H1 (cell line): ENCODE measurements at regions not wholly inside any gene's neighbourhood (a gene's known extent, or its start where the extent isn't known, plus 50 kb on each side); places are given as distances from the start of the nearest gene placed in this dataset.

ENCODE experiments used
- CTCF ChIA-PET: fragments of 300-600 bp; sonication (Branson Sonifier 250); formaldehyde crosslinking; loops from one replicate; lab custom pipeline; 2021; ENCODE audit not compliant: partially characterized antibody; lab: Charles Lee
- POLR2A ChIA-PET: fragments of 300-600 bp; sonication (Branson Sonifier 250); formaldehyde crosslinking; loops from one replicate; lab custom pipeline; 2021; ENCODE audit warnings: inconsistent platforms; ENCODE audit not compliant: partially characterized antibody; lab: Charles Lee
- DNase-seq, 2 experiments: peaks; one replicate each; pipeline versions ENCODE4 v3.0.0 to v3.0.0-alpha.2; 2010 to 2022; ENCODE audit warnings: low spot score in 2 of 2, low read depth in 1 of 2, mixed read lengths in 1 of 2
- FAIRE-seq: peaks from 2 replicates; lab custom pipeline; 2011; peaks lifted over from hg19 to GRCh38; lab: Jason Lieb, UNC
- H2AFZ ChIP-seq: 2 replicates; pipeline ENCODE4 v1.8.1; 2012; ENCODE audit warnings: low read length, inconsistent platforms
- H2AK5ac ChIP-seq: 2 replicates; pipeline ENCODE4 v1.6.1; 2013; ENCODE audit warnings: low read depth, low read length
- H2BK120ac ChIP-seq: replicated peaks from 2 replicates; pipeline ENCODE3; 2013; ENCODE audit warnings: low read depth, low read length, inconsistent platforms
- H2BK12ac ChIP-seq: 2 replicates; pipeline ENCODE4 v1.6.1; 2013; ENCODE audit warnings: low read depth, low read length
- H2BK15ac ChIP-seq: 2 replicates; pipeline ENCODE4 v1.6.1; 2013; ENCODE audit warnings: low read length
- H2BK20ac ChIP-seq: 2 replicates; pipeline ENCODE4 v1.6.1; 2013; ENCODE audit warnings: low read length
- H2BK5ac ChIP-seq: 2 replicates; pipeline ENCODE4 v1.6.1; 2013; ENCODE audit warnings: low read depth, low read length
- H3K14ac ChIP-seq: 2 replicates; pipeline ENCODE4 v1.6.1; 2013; ENCODE audit warnings: inconsistent platforms; ENCODE audit not compliant: insufficient read length
- H3K18ac ChIP-seq: 2 replicates; pipeline ENCODE4 v1.6.1; 2013; ENCODE audit warnings: low read length; ENCODE audit errors: extremely low read depth
- H3K23ac ChIP-seq: 2 replicates; pipeline ENCODE4 v1.6.1; 2013; ENCODE audit warnings: inconsistent platforms; ENCODE audit not compliant: insufficient read length
- H3K23me2 ChIP-seq: 2 replicates; pipeline ENCODE4 v1.6.1; 2013; ENCODE audit warnings: low read depth, low read length
- H3K27ac ChIP-seq: 2 replicates; pipeline ENCODE4 v1.6.1; 2011; ENCODE audit warnings: low read depth, low read length, inconsistent platforms
- H3K27me3 ChIP-seq, 4 experiments: replicated peaks in 1 of 4; 1 replicate in 1 of 4; 2 replicates in 3 of 4; pipeline versions ENCODE4 v1.6.1 to v1.8.1; 2011 to 2013; ENCODE audit warnings: low read length in 3 of 4, mild to moderate bottlenecking in 3 of 4, inconsistent platforms in 2 of 4, mixed read lengths in 2 of 4, moderate library complexity in 1 of 4; ENCODE audit not compliant: control insufficient read depth in 3 of 4, insufficient read depth in 3 of 4; ENCODE audit errors: extremely low read depth in 1 of 4
- H3K36me3 ChIP-seq, 4 experiments: 2 replicates each; pipeline versions ENCODE4 v1.6.1 to v1.8.1; 2011 to 2013; ENCODE audit warnings: mild to moderate bottlenecking in 4 of 4, low read length in 3 of 4, moderate library complexity in 2 of 4, control low read depth in 1 of 4, inconsistent platforms in 1 of 4; ENCODE audit not compliant: insufficient read depth in 4 of 4, control insufficient read depth in 2 of 4
- H3K4ac ChIP-seq: replicated peaks from 2 replicates; pipeline ENCODE3; 2013; ENCODE audit warnings: low read length, low read depth, mixed read lengths, inconsistent platforms; ENCODE audit not compliant: insufficient read length
- H3K4me1 ChIP-seq, 4 experiments: replicated peaks in 1 of 4; 1 replicate in 1 of 4; 2 replicates in 3 of 4; pipeline versions ENCODE4 v1.6.1 to v1.8.1; 2011 to 2013; ENCODE audit warnings: low read length in 3 of 4, inconsistent platforms in 2 of 4, mixed read lengths in 1 of 4; ENCODE audit not compliant: insufficient read depth in 4 of 4, control insufficient read depth in 3 of 4
- H3K4me2 ChIP-seq, 2 experiments: 2 replicates each; pipeline versions ENCODE4 v1.6.1 to v1.8.1; 2011 to 2013; ENCODE audit warnings: low read depth in 2 of 2, low read length in 2 of 2, control low read depth in 1 of 2, inconsistent platforms in 1 of 2, mild to moderate bottlenecking in 1 of 2; ENCODE audit not compliant: insufficient read depth in 1 of 2
- H3K4me3 ChIP-seq, 4 experiments: fragments of 200-600, 300-600 bp in 1 of 4; sonication (generic), shearing (Covaris generic), sonication (Bioruptor Twin) in 1 of 4; 2 replicates each; pipeline versions ENCODE4 v1.5.1 to v1.8.1; 2011 to 2016; ENCODE audit warnings: low read length in 4 of 4, low read depth in 3 of 4, control low read depth in 2 of 4, inconsistent platforms in 2 of 4, mild to moderate bottlenecking in 2 of 4, mixed read lengths in 1 of 4, moderate library complexity in 1 of 4; ENCODE audit not compliant: insufficient read depth in 2 of 4; ENCODE audit errors: extremely low read depth in 1 of 4
- H3K56ac ChIP-seq: replicated peaks from 2 replicates; pipeline ENCODE3; 2013; ENCODE audit warnings: low read depth, mild to moderate bottlenecking, mixed read lengths, low read length, inconsistent platforms; ENCODE audit not compliant: insufficient read length
- H3K79me1 ChIP-seq: 2 replicates; pipeline ENCODE4 v1.6.1; 2013; ENCODE audit warnings: low read depth, low read length, control low read depth
- H3K79me2 ChIP-seq, 2 experiments: 2 replicates each; pipeline versions ENCODE4 v1.6.1 to v1.8.1; 2012 to 2013; ENCODE audit warnings: low read length in 2 of 2, mild to moderate bottlenecking in 2 of 2, inconsistent platforms in 1 of 2; ENCODE audit not compliant: insufficient read depth in 2 of 2, control insufficient read depth in 1 of 2
- H3K9ac ChIP-seq, 4 experiments: replicated peaks in 1 of 4; 1 replicate in 1 of 4; 2 replicates in 3 of 4; pipeline versions ENCODE4 v1.6.1 to v1.8.1; 2011 to 2013; ENCODE audit warnings: low read depth in 3 of 4, low read length in 3 of 4, control low read depth in 2 of 4, mild to moderate bottlenecking in 2 of 4, moderate library complexity in 2 of 4, inconsistent platforms in 1 of 4; ENCODE audit errors: extremely low read depth in 1 of 4
- H3K9me3 ChIP-seq, 2 experiments: 2 replicates each; pipeline versions ENCODE4 v1.6.1 to v1.8.1; 2012 to 2013; ENCODE audit warnings: mild to moderate bottlenecking in 2 of 2, moderate library complexity in 2 of 2, control low read depth in 1 of 2, inconsistent platforms in 1 of 2, low read depth in 1 of 2, low read length in 1 of 2, mixed read lengths in 1 of 2; ENCODE audit not compliant: insufficient read depth in 2 of 2
- H4K20me1 ChIP-seq, 2 experiments: replicated peaks in 1 of 2; 2 replicates each; pipeline versions ENCODE3 to v1.8.1; 2011 to 2013; ENCODE audit warnings: inconsistent platforms in 2 of 2, low read length in 2 of 2, mild to moderate bottlenecking in 1 of 2; ENCODE audit not compliant: insufficient read depth in 2 of 2, control insufficient read depth in 1 of 2
- H4K5ac ChIP-seq: 2 replicates; pipeline ENCODE4 v1.6.1; 2013; ENCODE audit warnings: low read length, low read depth, mixed read lengths, inconsistent platforms; ENCODE audit not compliant: insufficient read length
- H4K8ac ChIP-seq: 2 replicates; pipeline ENCODE4 v1.8.0; 2013; ENCODE audit warnings: mild to moderate bottlenecking, moderate library complexity, low read length, inconsistent platforms; ENCODE audit not compliant: insufficient read depth; ENCODE audit errors: extremely low read depth
- H4K91ac ChIP-seq: replicated peaks from 2 replicates; pipeline ENCODE3; 2013; ENCODE audit warnings: low read length, mixed read lengths, inconsistent platforms; ENCODE audit not compliant: insufficient read length
- EP300 ChIP-seq, 2 experiments: IDR thresholded peaks; 1 replicate in 1 of 2; 2 replicates in 1 of 2; pipeline ENCODE4 v1.6.1; 2011 to 2012; ENCODE audit warnings: low read depth in 2 of 2, low read length in 2 of 2, mild to moderate bottlenecking in 2 of 2, borderline replicate concordance in 1 of 2, inconsistent platforms in 1 of 2, moderate library complexity in 1 of 2
- GTF2F1 ChIP-seq: IDR thresholded peaks from 2 replicates; pipeline ENCODE4 v1.6.1; 2012; ENCODE audit warnings: low read depth, low read length, improper control_type of control experiment, borderline replicate concordance
- NRF1 ChIP-seq: IDR thresholded peaks from 2 replicates; pipeline ENCODE4 v1.6.1; 2011; ENCODE audit warnings: mild to moderate bottlenecking, low read depth, low read length, improper control_type of control experiment
- RAD21 ChIP-seq, 2 experiments: IDR thresholded peaks in 1 of 2; conservative IDR thresholded peaks in 1 of 2; 2 replicates each; pipeline ENCODE4 v1.6.1; 2011; ENCODE audit warnings: low read depth in 2 of 2, low read length in 2 of 2, improper control_type of control experiment in 1 of 2, inconsistent platforms in 1 of 2, mild to moderate bottlenecking in 1 of 2, moderate library complexity in 1 of 2
- WGBS, 2 experiments: shearing (Covaris generic) in 1 of 2; methylation state at CpG; one replicate each; pipeline versions ENCODE4 v1.1.6 to v1.1.7; 2013 to 2015; ENCODE audit warnings: low lambda C conversion rate in 2 of 2, mixed read lengths in 2 of 2, inconsistent platforms in 1 of 2, low coverage in 1 of 2, missing lambda C conversion rate in 1 of 2; ENCODE audit not compliant: insufficient replicate concordance in 2 of 2, insufficient coverage in 1 of 2, insufficient read length in 1 of 2; ENCODE audit errors: extremely low coverage in 1 of 2, missing lambda C conversion rate in 1 of 2; 5-methylcytosine and 5-hydroxymethylcytosine counted together

DNA sequence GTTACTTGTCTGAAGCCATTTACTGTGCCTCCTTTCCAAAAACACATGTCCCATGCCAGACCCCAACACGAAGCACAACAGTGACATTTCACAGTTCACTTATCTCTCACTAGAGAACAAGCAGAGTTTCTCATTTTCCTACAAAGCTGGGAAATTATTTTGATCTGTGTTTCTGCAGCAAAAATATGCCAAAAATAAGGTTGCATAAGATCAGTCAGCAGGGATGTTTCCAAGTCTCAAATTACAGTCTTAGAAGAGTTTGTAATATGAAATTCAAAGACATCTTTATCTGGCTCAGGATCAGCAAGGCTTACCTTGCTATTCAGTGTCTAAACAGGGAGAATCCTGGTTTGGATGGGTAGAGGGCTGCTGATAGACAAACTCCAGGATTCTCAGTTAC is 75.5 kb downstream of the GJD2 start:
- no peaks in the 10 kb centered on the region for H3K4me1 ChIP-seq

More for the DNA sequence above, 75.5 kb downstream of the GJD2 start:
- no peak overlapping the region for H2AK5ac ChIP-seq
- no peak overlapping the region for H3K14ac ChIP-seq
- FAIRE-seq (no peak), DNase-seq (no peak)
- no peak overlapping the region for H3K18ac ChIP-seq
- H3K4ac ChIP-seq, result no peak overlapping the region
- H4K20me1 ChIP-seq, result no peaks in the 10 kb centered on the region
- no peak overlapping the region for H3K4me3 ChIP-seq
- CTCF ChIA-PET, result interaction anchor here (0.6 to 1.2 kb wide), 2 partner anchors 11 to 30 kb away, joined by 3 to 4 read pairs; no protein-coding TSS in a partner anchor
- no peak overlapping the region for H2BK120ac ChIP-seq
- POLR2A ChIA-PET, result no interaction called here
- H3K56ac ChIP-seq, result no peak overlapping the region
- no peak for TF ChIP-seq GTF2F1
- TF ChIP-seq RAD21 (IDR thresholded peaks at IDR 0.05 in 1 of 2, conservative IDR thresholded peaks at IDR 0.05 in 1 of 2; ENCODE audit: low read depth in 2 of 2, low read length in 2 of 2), result no peak
- no peak for TF ChIP-seq NRF1
- TF ChIP-seq EP300 (IDR thresholded peaks at IDR 0.05; ENCODE audit: borderline replicate concordance in 1 of 2, low read depth in 2 of 2, low read length in 2 of 2), result no peak
- H3K9ac ChIP-seq, result no peak overlapping the region
- no peak overlapping the region for H4K8ac ChIP-seq
- H3K4me2 ChIP-seq, result no peak overlapping the region
- H4K5ac ChIP-seq, result no peak overlapping the region
- no peak overlapping the region for H3K27ac ChIP-seq
- H3K23ac ChIP-seq, result no peak overlapping the region
- no peak overlapping the region for H2BK15ac ChIP-seq
- no peak overlapping the region for H2AFZ ChIP-seq
- H2BK12ac ChIP-seq, result no peak overlapping the region
- H3K79me2 ChIP-seq, result no peaks in the 10 kb centered on the region
- H4K91ac ChIP-seq, result no peak overlapping the region
- no peaks in the 10 kb centered on the region for H3K23me2 ChIP-seq
- no peak overlapping the region for H2BK20ac ChIP-seq
- no peaks in the 10 kb centered on the region for H3K9me3 ChIP-seq
- H3K36me3 ChIP-seq, result no peaks in the 10 kb centered on the region
- no peak overlapping the region for H2BK5ac ChIP-seq
- H3K27me3 ChIP-seq, result no peaks in the 10 kb centered on the region
- 82% methylated on average over 1 of the region's 1 CpG; no CpG with 5 or more reads in 1 of the 2 experiments for WGBS, 2 experiments
- H3K79me1 ChIP-seq, result no peaks in the 10 kb centered on the region
